ENCODE measurements at regions not wholly inside any gene's neighbourhood (a gene's known extent, or its start where the extent isn't known, plus 50 kb on each side); places are given as distances from the start of the nearest gene placed in this dataset.

DNA sequence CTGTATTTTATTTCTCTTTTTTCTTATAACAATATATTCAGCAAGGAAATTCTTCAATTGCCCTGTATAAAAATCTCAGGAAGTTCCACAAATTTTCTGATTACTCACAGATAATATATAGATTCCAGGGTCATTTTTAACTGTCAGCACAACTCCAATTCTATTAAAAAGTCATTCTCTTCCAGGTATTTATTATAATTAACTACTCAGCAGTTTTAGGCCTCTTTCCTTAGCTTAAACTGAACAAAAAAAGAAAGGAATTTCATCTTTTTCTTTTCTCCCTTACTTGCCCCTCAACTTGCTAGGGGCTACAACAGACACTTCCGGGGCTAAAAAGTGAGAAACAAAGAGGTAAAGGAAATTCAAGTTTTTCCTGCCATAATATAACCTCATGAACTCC lies 358.9 kb upstream of the LRATD1 start:
- CTCF ChIA-PET: no interaction called here
- H3K4me1 ChIP-seq (ENCODE audit: control insufficient read depth in 2 of 2, insufficient read depth in 2 of 2, low read length in 2 of 2): no peaks in the 10 kb centered on the region
- no peak overlapping the region for H2AFZ ChIP-seq (ENCODE audit: insufficient read depth, low read depth, low read length, poor library complexity, severe bottlenecking)
- POLR2A ChIA-PET: no interaction called here
- Mint-ChIP-seq H3K9me3 (ENCODE audit: insufficient read depth) (peaks cover 9% of the 10 kb centered on the region), H3K27ac (no peak overlapping the region), H3K27me3 (no peaks in the 10 kb centered on the region), H3K4me1 (no peaks in the 10 kb centered on the region), H3K4me3 (no peak overlapping the region)
- no peaks in the 10 kb centered on the region for H3K79me2 ChIP-seq (ENCODE audit: control insufficient read depth, insufficient read depth, low read length)
- no peaks in the 10 kb centered on the region for H3K36me3 ChIP-seq (replicated peaks in 1 of 2; ENCODE audit: control extremely low read depth in 1 of 2, control insufficient read depth in 1 of 2, extremely low read depth in 1 of 2, insufficient read depth in 2 of 2, low read length in 1 of 2)
- DNase-seq (no peak), ATAC-seq (ENCODE audit: low read depth) (no peak)
- H4K20me1 ChIP-seq (ENCODE audit: control insufficient read depth, insufficient read depth, low read length, poor library complexity, severe bottlenecking): no peaks in the 10 kb centered on the region
- WGBS (ENCODE audit: insufficient coverage): no CpG with 5 or more reads among the region's 1 CpG
- H3K27ac ChIP-seq (ENCODE audit: low read length in 2 of 2): no peak overlapping the region
- no peaks in the 10 kb centered on the region for H3K27me3 ChIP-seq (replicated peaks in 1 of 4; ENCODE audit: control extremely low read depth in 1 of 4, control insufficient read depth in 3 of 4, insufficient read depth in 4 of 4, low read length in 3 of 4)
- H3K9me3 ChIP-seq (ENCODE audit: control extremely low read depth in 1 of 3, control insufficient read depth in 2 of 3, insufficient read depth in 1 of 3, low read length in 2 of 3): no peaks in the 10 kb centered on the region
- no peak for TF ChIP-seq EZH2 (IDR thresholded peaks at IDR 0.05; ENCODE audit: borderline replicate concordance, insufficient read depth, low read depth, low read length, poor library complexity, severe bottlenecking)
- TF ChIP-seq, protein P1, sequence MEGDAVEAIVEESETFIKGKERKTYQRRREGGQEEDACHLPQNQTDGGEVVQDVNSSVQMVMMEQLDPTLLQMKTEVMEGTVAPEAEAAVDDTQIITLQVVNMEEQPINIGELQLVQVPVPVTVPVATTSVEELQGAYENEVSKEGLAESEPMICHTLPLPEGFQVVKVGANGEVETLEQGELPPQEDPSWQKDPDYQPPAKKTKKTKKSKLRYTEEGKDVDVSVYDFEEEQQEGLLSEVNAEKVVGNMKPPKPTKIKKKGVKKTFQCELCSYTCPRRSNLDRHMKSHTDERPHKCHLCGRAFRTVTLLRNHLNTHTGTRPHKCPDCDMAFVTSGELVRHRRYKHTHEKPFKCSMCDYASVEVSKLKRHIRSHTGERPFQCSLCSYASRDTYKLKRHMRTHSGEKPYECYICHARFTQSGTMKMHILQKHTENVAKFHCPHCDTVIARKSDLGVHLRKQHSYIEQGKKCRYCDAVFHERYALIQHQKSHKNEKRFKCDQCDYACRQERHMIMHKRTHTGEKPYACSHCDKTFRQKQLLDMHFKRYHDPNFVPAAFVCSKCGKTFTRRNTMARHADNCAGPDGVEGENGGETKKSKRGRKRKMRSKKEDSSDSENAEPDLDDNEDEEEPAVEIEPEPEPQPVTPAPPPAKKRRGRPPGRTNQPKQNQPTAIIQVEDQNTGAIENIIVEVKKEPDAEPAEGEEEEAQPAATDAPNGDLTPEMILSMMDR (IDR thresholded peaks at IDR 0.05): no peak
- no peak overlapping the region for H3K4me2 ChIP-seq (replicated peaks; ENCODE audit: low read depth, low read length, poor library complexity, severe bottlenecking)
- intact Hi-C loops (cut with micrococcal nuclease): no loop called here
- H3K9ac ChIP-seq (ENCODE audit: low read length): no peak overlapping the region
- H3K4me3 ChIP-seq (ENCODE audit: control extremely low read depth in 1 of 5, extremely low read depth in 1 of 5, insufficient read depth in 1 of 5, low read depth in 2 of 5, low read length in 4 of 5): no peak overlapping the region

DNA sequence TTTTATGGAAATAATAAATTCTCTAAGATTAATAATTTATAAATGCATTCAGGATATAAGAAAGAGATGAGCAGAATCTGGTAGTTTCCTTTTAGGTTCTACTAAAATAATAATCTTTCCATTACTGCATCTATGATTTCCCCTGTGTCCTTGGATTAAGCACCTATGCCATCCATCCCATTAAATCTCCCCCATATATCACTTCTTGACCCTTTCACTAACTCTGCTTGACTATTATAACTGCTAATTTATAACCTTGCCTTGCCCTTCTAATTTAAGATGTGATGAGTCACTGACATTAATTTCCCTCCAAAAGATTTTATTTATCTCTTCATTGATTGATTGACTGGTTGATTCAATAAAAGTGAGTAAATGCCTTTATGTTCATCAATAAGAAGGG lies 348.3 kb upstream of the LRATD1 start:
- no peaks in the 10 kb centered on the region for H4K20me1 ChIP-seq (ENCODE audit: control insufficient read depth, insufficient read depth, low read length, poor library complexity, severe bottlenecking)
- Mint-ChIP-seq H3K9me3 (ENCODE audit: insufficient read depth) (peaks cover 6% of the 10 kb centered on the region), H3K27me3 (no peaks in the 10 kb centered on the region), H3K27ac (no peak overlapping the region), H3K4me3 (no peak overlapping the region), H3K4me1 (no peaks in the 10 kb centered on the region)
- no peaks in the 10 kb centered on the region for H3K79me2 ChIP-seq (ENCODE audit: control insufficient read depth, insufficient read depth, low read length)
- intact Hi-C loops (cut with micrococcal nuclease): no loop called here
- POLR2A ChIA-PET: no interaction called here
- H3K9ac ChIP-seq (ENCODE audit: low read length): no peak overlapping the region
- H3K4me1 ChIP-seq (ENCODE audit: control insufficient read depth in 2 of 2, insufficient read depth in 2 of 2, low read length in 2 of 2): no peaks in the 10 kb centered on the region
- CTCF ChIA-PET: no interaction called here
- DNase-seq (no peak), ATAC-seq (ENCODE audit: low read depth) (no peak)
- no peaks in the 10 kb centered on the region for H3K27me3 ChIP-seq (replicated peaks in 1 of 4; ENCODE audit: control extremely low read depth in 1 of 4, control insufficient read depth in 3 of 4, insufficient read depth in 4 of 4, low read length in 3 of 4)
- TF ChIP-seq EZH2 (IDR thresholded peaks at IDR 0.05; ENCODE audit: borderline replicate concordance, insufficient read depth, low read depth, low read length, poor library complexity, severe bottlenecking): no peak
- TF ChIP-seq, protein P1 (IDR thresholded peaks at IDR 0.05): no peak
- H3K27ac ChIP-seq (ENCODE audit: low read length in 2 of 2): no peak overlapping the region
- H3K4me3 ChIP-seq (ENCODE audit: control extremely low read depth in 1 of 5, extremely low read depth in 1 of 5, insufficient read depth in 1 of 5, low read depth in 2 of 5, low read length in 4 of 5): no peak overlapping the region
- no peaks in the 10 kb centered on the region for H3K36me3 ChIP-seq (replicated peaks in 1 of 2; ENCODE audit: control extremely low read depth in 1 of 2, control insufficient read depth in 1 of 2, extremely low read depth in 1 of 2, insufficient read depth in 2 of 2, low read length in 1 of 2)
- no peak overlapping the region for H3K4me2 ChIP-seq (replicated peaks; ENCODE audit: low read depth, low read length, poor library complexity, severe bottlenecking)
- no peak overlapping the region for H2AFZ ChIP-seq (ENCODE audit: insufficient read depth, low read depth, low read length, poor library complexity, severe bottlenecking)
- no peaks in the 10 kb centered on the region for H3K9me3 ChIP-seq (ENCODE audit: control extremely low read depth in 1 of 3, control insufficient read depth in 2 of 3, insufficient read depth in 1 of 3, low read length in 2 of 3)

Data from B cell (primary cell).